Right ventricle myocardium superior (tissue), 1 donor: ENCODE measurements at regions not wholly inside any gene's neighbourhood (a gene's known extent, or its start where the extent isn't known, plus 50 kb on each side); places are given as distances from the start of the nearest gene placed in this dataset.
A peak's percentile ranks its signal among the peaks of the same experiment; 100 is the strongest.

Experiments
- ATAC-seq: fragments of 200-7000 bp; cut with Tn5 transposase; one replicate; pipeline ENCODE4 v1.9.1; 2020; ENCODE audit warnings: mild to moderate bottlenecking; ENCODE audit not compliant: poor library complexity
- DNase-seq: peaks from one replicate; pipeline ENCODE4 v3.0.0-alpha.2; 2020
- intact Hi-C: fragments of 100-400 bp; cut with DNase I; formaldehyde crosslinking; loops from one replicate; pipeline ENCODE4 v1.11.2; 2022
- donor health status: DM: no; HTN: yes; CAD: no; lungs with severe emphysema.

DNA sequence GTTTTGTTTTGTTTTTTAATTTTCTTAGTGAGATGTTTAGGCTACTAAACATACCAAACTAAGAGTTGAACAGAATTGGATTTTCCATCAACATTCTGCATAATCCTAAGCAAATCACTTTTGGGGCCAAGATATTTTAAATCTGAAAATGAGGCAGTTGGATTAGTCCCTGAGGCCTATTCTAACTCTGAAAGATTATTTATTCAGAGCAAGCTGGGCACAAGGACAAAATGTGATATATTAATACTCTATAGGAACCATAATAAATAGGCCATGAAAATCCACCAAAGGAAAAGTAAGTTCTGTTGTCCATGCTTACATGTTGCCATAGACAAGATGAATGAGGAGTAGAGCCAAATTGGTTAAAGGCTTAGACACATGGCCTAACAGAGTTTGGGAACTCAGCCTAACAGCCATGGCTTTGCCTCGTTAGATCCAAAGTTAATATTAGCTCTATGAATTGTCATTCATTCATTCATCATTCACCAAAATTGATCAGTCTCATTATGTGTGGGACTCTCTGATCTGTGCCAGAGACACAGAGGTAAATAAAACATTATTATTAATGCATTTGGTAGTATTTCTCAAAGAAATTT is 183.5 kb downstream of the SCG2 start:
- intact Hi-C loops, result no loop called here
- DNase-seq, result no peak
- no peak for ATAC-seq

DNA sequence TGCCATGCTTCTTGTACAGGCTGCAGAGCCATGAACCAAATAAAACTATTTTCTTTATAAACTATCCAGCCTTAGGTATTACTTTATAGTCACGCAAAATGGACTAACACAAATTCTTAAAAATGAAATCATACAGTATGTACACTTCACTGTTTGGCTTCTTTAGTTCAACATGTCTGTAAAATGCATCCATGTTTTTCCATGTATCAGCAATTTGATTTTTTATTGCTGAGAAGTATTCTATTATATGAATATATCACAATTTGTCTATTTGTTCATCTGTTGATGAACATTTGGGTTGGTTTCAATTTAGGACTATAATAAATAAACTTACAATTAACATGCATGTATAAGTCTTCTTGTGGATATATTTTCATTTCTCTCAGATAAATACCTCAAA is 182.1 kb downstream of the SCG2 start:
- DNase-seq (no peak), ATAC-seq (no peak)
- intact Hi-C loops, result no loop called here

DNA sequence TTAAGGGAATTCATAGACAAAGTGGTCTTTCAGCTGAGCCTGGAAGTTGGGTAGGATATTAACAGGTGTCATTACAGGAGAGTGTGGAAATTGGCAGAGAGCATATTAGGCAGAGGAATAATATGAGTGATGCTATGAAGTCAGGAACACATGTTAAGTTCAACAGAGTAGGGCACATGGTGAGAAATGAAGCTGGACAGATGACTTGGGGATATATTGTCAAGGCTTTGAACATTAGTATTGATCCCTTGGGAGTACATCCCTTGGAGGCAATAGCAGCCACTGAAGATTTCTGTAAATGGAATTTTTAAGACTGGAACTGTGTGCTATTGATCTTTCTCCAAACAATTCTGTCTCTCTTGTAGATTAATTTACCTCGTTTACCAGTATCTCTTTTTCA is 170.7 kb downstream of the SCG2 start:
- intact Hi-C loops, result no loop called here
- DNase-seq (no peak), ATAC-seq (no peak)

DNA sequence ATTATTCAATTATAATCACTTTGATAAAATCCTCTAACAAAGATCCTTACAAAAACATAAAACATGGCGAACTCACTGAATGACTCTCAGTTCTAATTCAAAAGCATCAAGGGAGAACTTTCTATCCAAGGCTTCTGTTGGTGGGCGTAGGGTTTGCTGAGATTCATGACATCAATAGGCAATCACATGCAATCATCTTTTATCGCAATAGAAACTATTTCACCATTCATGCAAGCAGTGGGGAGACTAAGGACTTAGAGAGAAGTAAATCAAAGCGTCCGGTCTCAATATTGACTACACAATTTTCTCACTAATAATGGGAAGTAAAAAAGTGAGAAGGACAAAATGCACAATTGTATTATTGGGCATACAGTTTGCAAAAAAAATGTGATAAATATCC is 168.7 kb downstream of the SCG2 start:
- intact Hi-C loops, result no loop called here
- no peak for ATAC-seq
- DNase-seq, result no peak

DNA sequence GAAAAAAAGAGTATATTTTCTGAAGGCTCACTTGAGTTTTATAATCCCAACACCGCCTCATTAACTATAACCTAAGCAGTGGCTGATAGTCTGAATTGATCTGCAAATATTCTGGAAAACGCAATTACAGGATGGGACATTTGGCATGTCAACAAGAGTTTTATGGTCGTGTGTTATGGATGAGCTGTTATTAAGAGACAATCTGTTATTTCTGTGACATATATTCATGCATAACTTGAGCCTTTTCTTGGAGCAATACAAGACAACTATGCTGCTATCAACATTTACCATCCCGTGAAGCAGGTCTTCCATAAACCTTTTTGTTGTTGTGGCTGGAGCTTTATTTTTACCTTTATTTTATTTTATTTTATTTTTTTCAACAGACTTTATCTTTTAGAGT is 164.4 kb downstream of the SCG2 start:
- intact Hi-C loops, result no loop called here
- DNase-seq, result no peak

DNA sequence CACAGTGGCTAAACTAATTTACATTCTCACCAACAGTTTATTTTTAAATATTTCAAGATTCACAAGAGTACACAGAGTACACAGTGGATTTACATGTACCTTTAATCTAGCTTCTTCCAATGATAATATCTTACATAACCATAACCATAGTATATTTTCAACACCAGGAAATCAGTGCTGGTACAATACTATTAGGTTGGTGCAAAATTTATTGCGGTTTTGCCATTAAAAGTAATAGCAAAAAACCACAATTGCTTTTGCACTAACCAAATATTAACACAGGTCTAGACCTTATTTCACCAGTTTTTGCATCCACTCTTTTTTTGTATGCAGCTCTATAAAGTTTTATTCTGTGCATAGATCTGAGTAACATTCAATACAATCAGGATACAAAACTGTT is 163.0 kb downstream of the SCG2 start:
- ATAC-seq (no peak), DNase-seq (no peak)
- intact Hi-C loops, result no loop called here

More for the DNA sequence above, 164.4 kb downstream of the SCG2 start:
- no peak for ATAC-seq

DNA sequence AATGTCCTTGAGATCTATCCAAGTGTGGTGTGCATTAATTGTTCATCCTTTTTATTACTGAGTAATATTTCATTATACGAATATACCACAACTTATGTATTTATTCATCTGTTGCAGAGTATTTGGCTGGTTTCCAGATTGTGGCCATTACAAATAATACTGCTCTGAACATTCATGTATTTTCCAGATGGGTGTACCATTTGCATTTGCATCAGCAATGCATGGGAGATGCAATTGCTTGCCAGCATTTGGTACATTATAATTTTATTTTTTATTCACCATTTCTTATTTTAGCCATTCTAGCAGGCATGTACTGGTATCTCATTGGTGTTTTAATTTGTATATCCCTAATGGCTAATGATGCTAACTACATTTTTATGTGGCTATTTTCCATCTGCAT is 162.4 kb downstream of the SCG2 start:
- intact Hi-C loops, result no loop called here
- DNase-seq (no peak), ATAC-seq (no peak)

DNA sequence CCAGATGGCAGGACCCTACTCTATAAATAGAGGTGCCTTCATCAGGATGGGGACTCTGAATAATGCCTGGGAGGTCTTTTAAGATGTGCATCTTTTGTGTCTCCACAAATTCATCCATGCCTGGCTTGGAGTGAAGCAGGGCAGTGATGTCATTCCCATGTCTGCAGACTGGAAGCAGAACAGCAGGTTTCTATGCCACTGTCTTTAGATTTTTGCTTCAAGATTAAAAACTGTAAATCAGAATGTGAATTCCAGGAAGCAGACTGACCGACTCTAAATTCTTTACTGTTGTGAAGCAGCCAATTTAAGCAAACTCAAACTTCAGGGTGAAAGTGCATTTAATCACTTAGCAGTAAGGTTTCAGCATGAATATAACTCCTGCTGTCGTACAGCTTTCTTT is 159.3 kb downstream of the SCG2 start:
- intact Hi-C loops, result no loop called here
- no peak for DNase-seq
- no peak for ATAC-seq

DNA sequence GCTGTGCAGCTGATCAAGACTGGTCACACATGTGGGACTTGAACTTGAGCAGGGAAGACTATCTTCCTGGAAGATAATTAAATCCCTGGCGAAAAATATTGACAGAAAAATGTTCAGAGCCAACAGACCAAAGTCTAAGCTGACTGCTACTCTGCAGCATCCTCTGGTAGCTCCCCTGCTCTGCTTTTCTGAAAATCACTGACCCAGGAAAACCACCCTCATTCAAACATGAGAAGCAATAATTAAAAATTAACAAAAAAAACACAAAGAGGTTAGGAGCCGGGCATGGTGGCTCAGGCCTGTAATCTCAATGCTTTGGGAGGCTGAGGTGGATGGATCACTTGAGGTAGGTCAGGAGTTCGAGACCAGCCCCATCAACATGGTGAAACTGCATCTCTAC is 151.9 kb downstream of the SCG2 start:
- DNase-seq, result no peak
- no peak for ATAC-seq
- intact Hi-C loops, result loop anchor here (10.0 kb wide), 1 partner anchor 475 kb away; no protein-coding TSS in a partner anchor

DNA sequence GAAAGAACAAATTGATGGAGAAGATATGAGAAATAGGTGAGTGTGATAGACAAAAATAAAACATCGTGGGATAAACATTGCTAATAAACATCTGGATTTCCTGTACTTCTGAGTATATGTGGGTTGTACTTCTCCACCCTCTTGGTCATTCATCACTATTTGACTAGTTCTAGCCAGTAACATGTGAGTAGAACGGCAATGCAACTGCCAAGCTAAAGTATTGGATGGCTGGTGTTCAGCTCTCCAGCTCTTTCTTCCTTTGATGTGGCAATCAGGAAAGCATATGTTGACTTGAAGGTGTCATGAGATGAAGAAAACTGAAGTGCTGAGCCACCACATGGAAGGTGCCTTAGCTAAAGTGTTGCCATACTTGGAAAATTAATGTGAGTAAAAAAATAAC is 144.9 kb downstream of the SCG2 start:
- intact Hi-C loops, result loop anchor here (10.0 kb wide), 1 partner anchor 482 kb away; no protein-coding TSS in a partner anchor
- DNase-seq, result no peak
- ATAC-seq, result no peak

DNA sequence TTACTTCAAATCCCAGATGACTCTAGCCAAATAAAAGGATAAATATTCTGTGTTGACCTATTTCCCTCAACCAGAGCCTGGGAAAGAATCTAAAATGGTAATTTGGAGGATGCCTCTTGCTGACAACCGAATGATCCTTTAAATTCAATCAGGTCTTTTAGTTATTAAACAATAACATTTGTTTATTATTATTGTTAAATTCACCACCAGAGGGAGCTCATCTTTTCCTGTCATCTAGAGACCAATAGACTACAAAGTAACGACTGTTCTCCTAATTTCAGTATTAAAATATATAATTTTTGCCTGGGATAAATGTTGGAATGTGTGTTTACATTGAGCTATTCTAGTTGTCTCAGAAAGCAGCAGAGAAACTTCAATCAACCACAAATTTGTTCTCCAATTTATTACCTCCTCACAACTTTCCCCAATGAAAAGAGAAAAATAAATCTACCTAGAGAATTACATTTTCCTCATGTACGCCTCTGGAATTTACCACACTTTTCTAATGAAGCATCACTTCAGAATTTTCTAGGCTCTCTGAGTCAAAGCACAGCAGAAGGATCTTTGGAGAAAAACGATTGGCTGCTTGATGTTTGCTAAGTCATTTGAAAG is 142.7 kb downstream of the SCG2 start:
- ATAC-seq (no peak), DNase-seq (no peak)
- intact Hi-C loops, result loop anchor here (10.0 kb wide), 1 partner anchor 485 kb away; no protein-coding TSS in a partner anchor

GRCh38 chr2:223460209-223460608 is 142.0 kb downstream of the SCG2 start:
- DNase-seq (no peak), ATAC-seq (no peak)
- intact Hi-C loops, result no loop called here

DNA sequence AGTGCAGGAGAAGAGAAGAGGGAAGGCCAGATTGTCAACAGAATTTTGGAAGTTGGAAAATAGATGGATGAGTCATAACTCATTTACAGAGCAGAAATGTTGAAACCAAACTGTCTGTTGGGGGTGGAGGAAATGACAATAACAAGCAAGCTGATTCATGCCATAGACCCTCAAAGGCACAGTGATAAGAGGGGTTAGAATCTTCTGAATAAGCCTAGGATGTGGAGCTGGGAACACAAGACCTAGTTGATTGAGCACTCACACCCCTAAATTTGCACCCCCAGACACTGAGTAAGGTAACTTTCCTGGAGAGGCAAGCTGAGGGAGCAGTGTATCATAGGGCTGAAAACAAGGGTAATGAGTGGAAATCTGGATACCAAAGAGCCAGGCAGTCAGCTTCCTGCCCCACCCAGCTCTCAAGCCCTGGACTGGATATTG is 141.4 kb downstream of the SCG2 start:
- ATAC-seq (no peak), DNase-seq (no peak)
- intact Hi-C loops, result no loop called here

DNA sequence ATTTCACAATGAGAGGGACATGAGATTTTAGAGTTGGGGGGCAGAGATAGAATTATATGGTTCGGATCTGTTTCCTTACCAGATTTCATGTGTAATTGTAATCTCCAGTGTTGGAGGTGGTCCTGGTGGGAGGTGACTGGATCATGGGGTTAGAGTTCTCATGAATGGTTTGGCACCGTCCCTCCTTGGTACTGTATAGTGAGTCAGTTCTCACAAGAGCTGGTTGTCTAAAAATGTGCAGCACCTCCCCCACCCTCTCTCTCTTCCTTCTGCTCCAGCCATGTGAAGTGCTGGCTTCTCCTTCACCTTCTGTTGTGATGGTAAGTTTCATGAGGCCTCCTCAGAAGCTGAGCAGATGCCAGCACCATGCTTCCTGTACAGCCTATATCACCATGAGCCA is 138.1 kb downstream of the SCG2 start:
- intact Hi-C loops, result no loop called here
- no peak for ATAC-seq
- no peak for DNase-seq

GRCh38 chr2:223465793-223466192 is 136.4 kb downstream of the SCG2 start:
- DNase-seq, result peak; percentile 80
- peak; percentile 93 for ATAC-seq
- intact Hi-C loops, result no loop called here

DNA sequence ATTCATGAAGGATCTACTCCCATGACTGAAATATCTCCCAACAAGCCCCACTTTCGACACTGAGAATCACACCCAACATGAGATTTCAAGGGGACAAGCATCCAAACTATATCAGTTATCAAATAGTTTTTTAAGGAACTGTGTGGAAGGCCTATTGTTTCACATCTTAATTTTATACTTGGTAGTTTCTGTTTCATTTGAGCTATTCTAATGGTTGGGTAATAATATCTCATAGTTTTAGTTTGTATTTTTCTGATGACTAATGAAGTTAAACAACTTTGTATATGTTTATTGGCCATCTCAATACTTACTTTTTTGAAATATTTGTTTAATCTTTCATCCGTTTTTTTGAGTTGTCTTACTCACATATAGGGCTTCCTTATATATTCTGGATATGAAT is 135.0 kb downstream of the SCG2 start:
- intact Hi-C loops, result no loop called here
- ATAC-seq, result no peak
- DNase-seq, result no peak

DNA sequence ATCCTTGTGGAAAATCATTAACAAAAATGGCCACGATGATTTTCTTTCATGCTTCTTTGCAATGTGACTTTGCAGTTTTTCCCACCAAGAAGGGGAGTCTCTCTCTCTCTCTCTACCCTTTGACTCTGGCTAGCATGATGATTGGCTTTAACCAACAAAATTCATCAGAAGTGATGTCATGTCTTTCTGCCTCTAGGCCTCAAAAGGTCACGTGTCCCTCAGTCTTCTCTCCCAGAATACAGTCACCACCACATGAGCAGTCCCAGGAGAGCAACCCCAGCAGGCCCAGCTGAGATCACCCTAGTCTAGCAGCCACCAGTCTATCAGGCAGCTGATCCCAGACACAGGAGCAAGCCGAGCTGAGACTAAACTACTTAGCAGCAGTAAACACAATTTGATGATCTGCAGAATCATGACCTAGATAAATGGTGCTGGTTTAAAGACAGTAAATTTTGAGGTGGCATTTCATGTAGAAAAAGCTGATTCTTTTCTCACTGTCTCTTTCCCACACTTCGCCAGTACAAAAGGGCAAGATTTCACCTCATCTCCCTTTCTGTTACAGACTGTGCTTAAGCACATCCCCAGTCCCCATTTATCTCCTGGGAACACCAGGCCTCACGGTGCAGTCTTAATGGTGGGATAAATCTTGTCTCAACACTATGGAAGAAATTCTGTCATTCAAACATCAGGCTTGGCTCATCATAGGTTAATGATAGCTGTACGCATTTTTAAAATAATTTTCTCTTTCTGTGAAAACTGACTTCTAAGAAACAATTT is 132.7 kb downstream of the SCG2 start:
- DNase-seq (peak; percentile 63), ATAC-seq (peak; percentile 73)
- intact Hi-C loops, result no loop called here

- intact Hi-C loops, result no loop called here
- no peak for ATAC-seq
- no peak for DNase-seq
These were observed 131.6 kb downstream of the SCG2 start for GRCh38 chr2:223470602-223471001.

DNA sequence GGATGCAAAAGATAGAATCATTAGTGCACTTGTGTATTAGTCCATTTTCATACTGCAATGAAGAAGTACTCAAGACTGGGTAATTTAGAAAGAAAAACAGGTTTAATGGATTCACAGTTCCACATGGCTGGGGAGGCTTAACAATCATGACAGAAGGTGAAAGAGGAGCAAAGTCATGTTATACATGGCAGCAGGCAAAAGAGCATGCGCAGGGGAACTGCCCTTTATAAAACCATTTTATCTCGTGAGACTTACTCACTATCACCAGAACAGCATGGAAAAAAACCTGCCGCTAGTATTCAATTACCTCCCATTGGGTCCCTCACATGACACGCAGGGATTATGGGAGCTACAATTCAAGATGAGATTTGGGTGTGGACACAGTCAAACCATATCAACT is 129.4 kb downstream of the SCG2 start:
- ATAC-seq, result no peak
- intact Hi-C loops, result no loop called here

DNA sequence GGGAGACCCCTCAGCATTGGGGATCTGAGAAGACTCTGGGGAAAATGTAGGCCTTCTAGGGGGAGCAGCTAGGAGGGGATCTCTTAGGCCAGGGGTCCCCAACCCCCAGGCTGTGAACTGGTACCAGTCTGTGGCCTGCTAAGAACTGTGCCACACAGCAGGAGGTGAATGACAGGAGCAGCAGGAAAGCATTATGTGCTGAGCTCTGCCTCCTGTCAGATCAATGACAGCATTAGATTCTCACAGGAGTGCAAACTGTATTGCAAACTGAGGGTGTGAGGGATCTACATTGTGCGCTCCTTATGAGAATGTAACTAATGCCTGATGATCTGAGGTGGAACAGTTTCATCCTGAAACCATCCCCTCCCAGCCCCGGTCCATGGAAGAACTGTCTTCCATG is 127.3 kb downstream of the SCG2 start:
- ATAC-seq (no peak), DNase-seq (no peak)
- intact Hi-C loops, result no loop called here

More for the DNA sequence above, 129.4 kb downstream of the SCG2 start:
- no peak for DNase-seq
